Loucy (cell line): ENCODE measurements at regions not wholly inside any gene's neighbourhood (a gene's known extent, or its start where the extent isn't known, plus 50 kb on each side); places are given as distances from the start of the nearest gene placed in this dataset.

Experiments used
- CTCF ChIP-seq: fragments of 200-600 bp; sonication (generic); conservative IDR thresholded peaks from 2 replicates; pipeline ENCODE4 v1.5.1; 2014; ENCODE audit warnings: mild to moderate bottlenecking, antibody characterized with exemption, low read length
- EZH2phosphoT487 ChIP-seq: fragments of 200-600 bp; IDR thresholded peaks from 2 replicates; pipeline ENCODE4 v1.6.1; 2018; ENCODE audit warnings: antibody characterized with exemption, mild to moderate bottlenecking, moderate library complexity, borderline replicate concordance

DNA sequence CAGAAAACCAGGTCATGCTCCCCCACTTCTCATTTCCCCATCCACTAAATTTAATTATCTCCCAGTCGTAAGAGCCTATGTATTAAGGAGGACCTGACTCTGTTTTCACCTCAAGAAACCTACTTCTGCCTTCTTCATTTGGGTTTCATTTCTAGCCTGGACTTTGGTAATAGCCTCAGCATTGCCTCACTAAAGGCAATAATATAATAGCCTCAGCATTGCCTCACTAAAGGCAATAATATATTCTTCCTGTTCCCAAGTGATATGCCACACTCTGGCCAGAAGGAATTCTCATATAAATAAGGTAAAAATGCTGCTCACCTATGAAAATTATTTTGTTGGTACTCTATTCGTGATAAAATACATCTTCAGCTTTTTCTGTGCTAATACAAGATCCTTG, 993.9 kb downstream of the EFNB2 start:
- TF ChIP-seq CTCF (no peak), EZH2phosphoT487 (no peak)
